Endothelial cell (in vitro differentiated cells): ENCODE measurements at regions not wholly inside any gene's neighbourhood (a gene's known extent, or its start where the extent isn't known, plus 50 kb on each side); places are given as distances from the start of the nearest gene placed in this dataset.

Experiments used
- DNase-seq: peaks from one replicate; pipeline ENCODE4 v3.0.0; 2021; ENCODE audit warnings: low spot score
- H3K27ac Mint-ChIP-seq: one replicate; pipeline ENCODE4 v1.8.0; 2021; ENCODE audit warnings: mixed read lengths, inconsistent platforms; ENCODE audit not compliant: unreplicated experiment
- H3K27me3 Mint-ChIP-seq: one replicate; pipeline ENCODE4 v1.8.0; 2021; ENCODE audit warnings: mild to moderate bottlenecking, moderate library complexity, mixed read lengths, inconsistent platforms; ENCODE audit not compliant: unreplicated experiment
- H3K36me3 Mint-ChIP-seq: one replicate; pipeline ENCODE4 v1.8.0; 2021; ENCODE audit warnings: mild to moderate bottlenecking, low read depth, mixed read lengths, inconsistent platforms; ENCODE audit not compliant: unreplicated experiment
- H3K4me1 Mint-ChIP-seq: one replicate; pipeline ENCODE4 v1.8.0; 2021; ENCODE audit warnings: mild to moderate bottlenecking, mixed read lengths, inconsistent platforms; ENCODE audit not compliant: unreplicated experiment
- H3K4me3 Mint-ChIP-seq: one replicate; pipeline ENCODE4 v1.8.0; 2021; ENCODE audit warnings: mild to moderate bottlenecking, mixed read lengths, inconsistent platforms; ENCODE audit not compliant: unreplicated experiment
- H3K9me3 Mint-ChIP-seq: one replicate; pipeline ENCODE4 v1.8.0; 2021; ENCODE audit warnings: mixed read lengths, inconsistent platforms; ENCODE audit not compliant: unreplicated experiment
- TF ChIP-seq, protein P1 (sequence below): fragments of 200-600 bp; sonication (generic); IDR thresholded peaks from one replicate; pipeline ENCODE4 v1.5.0; 2021; ENCODE audit warnings: antibody characterized with exemption; ENCODE audit not compliant: unreplicated experiment

DNA sequence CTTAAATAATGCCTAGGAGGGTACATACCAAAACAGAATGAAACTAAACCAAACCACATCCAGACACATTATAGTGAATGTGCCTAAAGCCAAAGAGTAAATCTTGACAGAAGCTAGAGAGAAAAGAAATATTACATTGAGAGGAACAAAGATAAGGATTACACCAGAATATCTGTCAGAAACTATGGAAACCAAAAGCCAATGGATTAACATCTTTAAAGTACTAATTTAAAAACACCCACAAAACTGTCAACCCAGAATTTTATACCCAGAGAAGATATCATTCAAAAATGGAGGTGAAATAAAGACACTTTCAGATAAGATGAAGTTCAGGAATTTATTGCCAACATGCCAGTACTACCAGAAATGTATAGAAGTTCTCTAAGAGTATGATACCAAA, 198.5 kb upstream of the ZEB2 start:
- Mint-ChIP-seq H3K27me3 (no peaks in the 10 kb centered on the region), H3K36me3 (no peaks in the 10 kb centered on the region), H3K27ac (no peak overlapping the region), H3K4me3 (no peak overlapping the region), H3K4me1 (no peaks in the 10 kb centered on the region), H3K9me3 (no peaks in the 10 kb centered on the region)
- DNase-seq = no peak
- TF ChIP-seq, protein P1, sequence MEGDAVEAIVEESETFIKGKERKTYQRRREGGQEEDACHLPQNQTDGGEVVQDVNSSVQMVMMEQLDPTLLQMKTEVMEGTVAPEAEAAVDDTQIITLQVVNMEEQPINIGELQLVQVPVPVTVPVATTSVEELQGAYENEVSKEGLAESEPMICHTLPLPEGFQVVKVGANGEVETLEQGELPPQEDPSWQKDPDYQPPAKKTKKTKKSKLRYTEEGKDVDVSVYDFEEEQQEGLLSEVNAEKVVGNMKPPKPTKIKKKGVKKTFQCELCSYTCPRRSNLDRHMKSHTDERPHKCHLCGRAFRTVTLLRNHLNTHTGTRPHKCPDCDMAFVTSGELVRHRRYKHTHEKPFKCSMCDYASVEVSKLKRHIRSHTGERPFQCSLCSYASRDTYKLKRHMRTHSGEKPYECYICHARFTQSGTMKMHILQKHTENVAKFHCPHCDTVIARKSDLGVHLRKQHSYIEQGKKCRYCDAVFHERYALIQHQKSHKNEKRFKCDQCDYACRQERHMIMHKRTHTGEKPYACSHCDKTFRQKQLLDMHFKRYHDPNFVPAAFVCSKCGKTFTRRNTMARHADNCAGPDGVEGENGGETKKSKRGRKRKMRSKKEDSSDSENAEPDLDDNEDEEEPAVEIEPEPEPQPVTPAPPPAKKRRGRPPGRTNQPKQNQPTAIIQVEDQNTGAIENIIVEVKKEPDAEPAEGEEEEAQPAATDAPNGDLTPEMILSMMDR = no peak

DNA sequence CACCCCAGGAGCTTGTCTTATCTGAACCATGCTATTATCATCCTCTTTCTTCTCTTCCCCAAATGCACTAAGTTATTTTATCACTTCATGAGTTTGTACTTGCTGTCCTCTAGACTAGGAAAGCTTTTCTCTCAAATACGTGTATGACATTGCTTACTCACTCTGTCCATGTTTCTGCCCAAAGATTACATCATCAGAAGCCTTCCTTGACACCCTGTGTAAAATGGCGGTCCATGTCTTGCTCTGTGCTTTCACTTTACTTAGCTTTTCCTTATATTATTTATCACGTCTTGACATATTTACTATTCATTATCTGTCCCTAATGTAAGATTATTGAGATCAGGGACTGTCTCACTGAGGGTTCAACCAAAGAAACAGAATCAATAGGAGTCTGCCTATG, 196.1 kb upstream of the ZEB2 start:
- Mint-ChIP-seq H3K36me3 (no peaks in the 10 kb centered on the region), H3K27ac (no peak overlapping the region), H3K27me3 (no peaks in the 10 kb centered on the region), H3K4me1 (no peaks in the 10 kb centered on the region), H3K9me3 (no peaks in the 10 kb centered on the region), H3K4me3 (no peak overlapping the region)
- DNase-seq = no peak
- TF ChIP-seq, protein P1 = no peak

DNA sequence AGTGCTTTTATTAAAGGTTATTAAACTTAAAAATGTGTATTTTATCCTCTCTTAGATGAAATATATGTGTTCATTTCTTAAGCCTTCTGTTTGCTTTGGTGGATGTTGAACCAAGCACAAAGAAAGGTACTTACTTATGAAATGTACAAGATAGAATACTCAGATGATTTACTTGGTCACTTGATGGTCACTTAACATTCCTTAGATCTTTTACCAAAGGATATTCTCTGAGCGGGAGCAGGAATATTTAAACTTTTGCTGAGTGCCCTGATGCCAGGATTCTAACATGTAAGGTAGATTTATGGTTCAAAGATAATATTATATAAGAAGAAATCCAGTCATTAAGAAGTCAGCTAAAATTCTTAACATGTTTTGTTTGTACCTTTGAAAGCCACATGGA, 193.5 kb upstream of the ZEB2 start:
- DNase-seq = no peak
- no peaks in the 10 kb centered on the region for H3K27me3 Mint-ChIP-seq

DNA sequence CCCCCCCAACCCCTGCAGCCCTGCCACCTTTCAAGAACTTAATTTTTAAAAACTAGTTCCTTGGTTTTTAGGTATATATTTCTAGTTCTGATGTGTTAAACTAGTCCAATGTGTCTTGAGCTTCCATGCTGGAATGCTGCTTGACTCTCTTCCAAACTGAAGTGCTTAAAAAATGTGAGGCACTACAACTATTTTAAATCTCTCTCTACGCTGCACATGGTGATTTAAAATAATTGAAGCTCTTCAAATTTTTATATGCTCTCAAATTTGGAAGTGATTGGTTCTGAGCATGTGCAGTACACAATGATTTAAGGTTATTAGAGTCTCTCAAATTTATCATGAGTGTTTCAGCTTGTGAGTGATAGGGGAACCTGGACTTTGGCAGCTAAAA, 192.6 kb upstream of the ZEB2 start:
- H3K27ac Mint-ChIP-seq = no peak overlapping the region
- H3K4me1 Mint-ChIP-seq = no peaks in the 10 kb centered on the region
- H3K9me3 Mint-ChIP-seq = no peaks in the 10 kb centered on the region
- no peak overlapping the region for H3K4me3 Mint-ChIP-seq
- no peak for DNase-seq
- TF ChIP-seq, protein P1 = no peak
- H3K36me3 Mint-ChIP-seq = no peaks in the 10 kb centered on the region
- no peaks in the 10 kb centered on the region for H3K27me3 Mint-ChIP-seq

More for the DNA sequence above, 193.5 kb upstream of the ZEB2 start:
- no peaks in the 10 kb centered on the region for H3K36me3 Mint-ChIP-seq
- no peaks in the 10 kb centered on the region for H3K9me3 Mint-ChIP-seq
- no peak overlapping the region for H3K27ac Mint-ChIP-seq
- TF ChIP-seq, protein P1 = no peak
- H3K4me3 Mint-ChIP-seq = no peak overlapping the region
- H3K4me1 Mint-ChIP-seq = no peaks in the 10 kb centered on the region

DNA sequence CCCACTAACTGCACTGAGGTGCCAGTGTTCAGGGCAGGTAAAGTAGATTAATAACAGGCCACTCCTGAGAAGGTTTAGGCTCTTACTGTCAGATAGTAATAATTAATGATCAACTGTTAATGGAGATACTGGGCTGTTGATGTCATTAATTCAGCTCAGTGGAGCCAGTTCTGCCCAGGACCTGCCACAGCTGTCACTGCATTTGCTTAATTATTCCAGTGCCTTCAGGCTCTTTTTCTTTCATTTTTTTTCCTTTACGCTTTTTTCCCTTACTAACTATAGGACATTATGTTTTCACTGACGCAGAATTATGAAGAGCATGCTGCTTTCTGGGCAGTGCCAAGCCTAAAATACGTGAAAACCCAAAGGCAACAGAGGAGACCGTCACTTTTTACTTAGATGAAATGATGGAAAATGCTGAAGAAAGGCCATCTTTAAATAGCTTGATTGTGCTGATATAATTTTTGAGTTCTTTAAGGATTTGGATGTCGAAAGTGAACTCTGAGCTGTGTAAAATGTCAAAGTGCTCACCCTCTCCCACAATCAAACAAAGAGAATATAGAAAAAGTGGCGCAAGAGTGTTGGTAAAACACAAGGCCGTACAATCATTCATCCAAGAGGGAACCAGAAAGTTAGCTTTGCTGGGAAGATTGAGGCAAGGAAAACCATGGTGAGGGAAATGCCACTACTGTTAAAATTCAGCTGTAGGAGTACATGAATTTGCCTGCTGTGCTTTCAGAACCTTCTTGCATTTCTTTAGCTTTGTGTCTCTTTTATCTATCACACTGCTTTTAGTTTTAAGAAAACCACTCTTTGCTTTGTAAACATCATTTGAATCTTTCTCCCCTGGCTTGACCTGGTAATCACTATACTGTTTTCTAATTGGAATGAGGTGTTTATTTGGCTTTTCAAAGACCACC, 192.0 kb upstream of the ZEB2 start:
- Mint-ChIP-seq H3K4me3 (no peak overlapping the region), H3K4me1 (no peaks in the 10 kb centered on the region), H3K36me3 (no peaks in the 10 kb centered on the region), H3K27me3 (no peaks in the 10 kb centered on the region), H3K9me3 (no peaks in the 10 kb centered on the region), H3K27ac (no peak overlapping the region)
- no peak for DNase-seq
- TF ChIP-seq, protein P1 = no peak
